Adrenal gland (tissue), 9 donors: ENCODE measurements at regions not wholly inside any gene's neighbourhood (a gene's known extent, or its start where the extent isn't known, plus 50 kb on each side); places are given as distances from the start of the nearest gene placed in this dataset.

Experiments used
- DNase-seq, 7 donors: peaks; one replicate each; pipeline ENCODE4 v3.0.0-alpha.2; 2019 to 2020
- H3K27ac ChIP-seq, 5 donors: fragments of 200-600 bp; sonication (generic) in 4 of 5; 1 replicate in 3 of 5; 2 replicates in 2 of 5; pipeline versions ENCODE4 v1.5.1 to v1.8.0; 2016 to 2020; ENCODE audit warnings: mild to moderate bottlenecking in 1 of 5
- H3K27me3 ChIP-seq: fragments of 200-600 bp; 2 replicates; pipeline ENCODE4 v1.8.0; 2021
- H3K36me3 ChIP-seq, 2 donors: fragments of 200-600 bp; replicated peaks in 1 of 2; 1 replicate in 1 of 2; 2 replicates in 1 of 2; pipeline versions ENCODE4 v1.5.1 to v1.8.0; 2018 to 2022
- H3K4me1 ChIP-seq, 2 donors: fragments of 200-600 bp; replicated peaks in 1 of 2; 1 replicate in 1 of 2; 2 replicates in 1 of 2; pipeline versions ENCODE4 v1.5.1 to v1.8.0; 2018 to 2021
- H3K4me3 ChIP-seq, 4 donors: fragments of 200-600 bp; sonication (generic) in 3 of 4; one replicate each; pipeline ENCODE4 v1.5.1; 2016 to 2018
- H3K9me3 ChIP-seq, 3 donors: fragments of 200-600 bp; sonication (generic) in 1 of 3; replicated peaks in 1 of 3; 1 replicate in 2 of 3; 2 replicates in 1 of 3; pipeline versions ENCODE4 v1.5.1 to v1.8.0; 2016 to 2021
- POLR2A ChIP-seq, 2 donors: fragments of 450-650 bp; IDR thresholded peaks; one replicate each; pipeline ENCODE4 v1.6.1; 2017; ENCODE audit warnings: antibody characterized with exemption in 2 of 2, mild to moderate bottlenecking in 2 of 2, moderate library complexity in 1 of 2
- WGBS, 4 donors: extraction: QIAGEN DNeasy Blood & Tissue Kit in 2 of 4; methylation state at CpG; one replicate each; pipeline versions ENCODE4 v1.1.5 to v1.1.7; 2013 to 2017; 5-methylcytosine and 5-hydroxymethylcytosine counted together
- intact Hi-C, 2 donors: fragments of 100-400 bp; cut with DNase I; formaldehyde crosslinking; loops; one replicate each; pipeline versions ENCODE4 v1.14.1 to v1.15.0; 2022 to 2023
- TF ChIP-seq, protein P1 (sequence below), 6 experiments: fragments of 450-650 bp in 4 of 6; fragments of 200-600 bp in 2 of 6; sonication (generic) in 1 of 6; IDR thresholded peaks; 1 replicate in 5 of 6; 2 replicates in 1 of 6; pipeline versions ENCODE4 v1.5.1 to v1.8.0; 2016 to 2021; ENCODE audit warnings: antibody characterized with exemption in 6 of 6, mild to moderate bottlenecking in 2 of 6, moderate library complexity in 1 of 6
- donor health status: healthy with polysubstance abuse.
- donor health status: Bipolar disorder and iron deficiency.
- donor health status: DM: yes; HTN: yes; CAD: no.
- donor health status: DM: no; HTN: no; CAD: no.
- donor health status: DM: no; HTN: no; CAD: no.

DNA sequence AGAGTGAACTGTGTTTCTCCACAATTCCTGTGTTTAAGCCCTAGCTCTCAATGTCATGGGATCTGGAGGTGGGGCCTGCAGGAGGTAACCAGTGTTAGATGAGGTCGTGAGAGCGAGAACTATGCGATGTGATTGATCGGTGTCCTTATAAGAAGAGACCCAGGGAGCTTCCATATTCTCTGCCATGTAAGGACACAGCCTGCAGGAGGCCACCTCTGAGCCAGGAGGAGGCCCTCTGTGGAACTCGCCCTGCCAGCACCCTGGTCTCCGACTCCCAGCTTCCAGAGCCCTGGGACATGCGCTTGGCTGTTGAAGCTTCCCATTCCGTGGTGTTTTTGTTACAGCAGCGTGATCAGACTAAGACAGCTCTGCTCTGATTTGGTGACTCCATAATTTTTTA, 255.4 kb downstream of the IRX2 start:
- Histone ChIP-seq H3K36me3 (no peaks in the 10 kb centered on the region), H3K27me3 (no peaks in the 10 kb centered on the region), H3K4me3 (no peak overlapping the region), H3K27ac (no peak overlapping the region), H3K4me1 (no peaks in the 10 kb centered on the region), H3K9me3 (no peaks in the 10 kb centered on the region)
- no peak for DNase-seq
- intact Hi-C loops: no loop called here
- 84 to 90% (median 86%) methylated on average over 9 of the region's 9 CpGs for WGBS, 4 donors
- no peak for TF ChIP-seq POLR2A (IDR thresholded peaks at IDR 0.05)
- TF ChIP-seq, protein P1, sequence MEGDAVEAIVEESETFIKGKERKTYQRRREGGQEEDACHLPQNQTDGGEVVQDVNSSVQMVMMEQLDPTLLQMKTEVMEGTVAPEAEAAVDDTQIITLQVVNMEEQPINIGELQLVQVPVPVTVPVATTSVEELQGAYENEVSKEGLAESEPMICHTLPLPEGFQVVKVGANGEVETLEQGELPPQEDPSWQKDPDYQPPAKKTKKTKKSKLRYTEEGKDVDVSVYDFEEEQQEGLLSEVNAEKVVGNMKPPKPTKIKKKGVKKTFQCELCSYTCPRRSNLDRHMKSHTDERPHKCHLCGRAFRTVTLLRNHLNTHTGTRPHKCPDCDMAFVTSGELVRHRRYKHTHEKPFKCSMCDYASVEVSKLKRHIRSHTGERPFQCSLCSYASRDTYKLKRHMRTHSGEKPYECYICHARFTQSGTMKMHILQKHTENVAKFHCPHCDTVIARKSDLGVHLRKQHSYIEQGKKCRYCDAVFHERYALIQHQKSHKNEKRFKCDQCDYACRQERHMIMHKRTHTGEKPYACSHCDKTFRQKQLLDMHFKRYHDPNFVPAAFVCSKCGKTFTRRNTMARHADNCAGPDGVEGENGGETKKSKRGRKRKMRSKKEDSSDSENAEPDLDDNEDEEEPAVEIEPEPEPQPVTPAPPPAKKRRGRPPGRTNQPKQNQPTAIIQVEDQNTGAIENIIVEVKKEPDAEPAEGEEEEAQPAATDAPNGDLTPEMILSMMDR (IDR thresholded peaks at IDR 0.05): no peak

DNA sequence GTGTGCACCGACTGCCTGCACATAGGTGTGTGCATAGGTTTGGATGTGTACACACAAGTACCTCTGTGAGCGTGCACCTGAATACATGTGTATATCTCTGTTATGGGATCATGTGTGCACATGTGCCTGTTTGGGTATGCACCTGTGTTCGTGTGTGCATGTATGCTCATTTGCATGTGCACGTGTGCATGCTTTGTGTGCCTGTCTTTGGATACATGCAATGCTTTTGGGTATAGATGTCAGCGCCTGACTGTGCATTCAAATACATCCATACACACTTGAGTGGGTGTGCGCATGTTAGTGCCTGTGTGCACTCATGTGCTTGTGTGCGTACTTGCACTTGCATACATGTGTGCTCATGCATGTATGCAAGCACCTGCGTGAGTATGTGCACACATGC, 258.1 kb downstream of the IRX2 start:
- Histone ChIP-seq H3K4me3 (no peak overlapping the region), H3K9me3 (no peaks in the 10 kb centered on the region), H3K36me3 (no peaks in the 10 kb centered on the region), H3K4me1 (no peaks in the 10 kb centered on the region), H3K27ac (no peak overlapping the region), H3K27me3 (no peaks in the 10 kb centered on the region)
- 71 to 91% (median 86%) methylated on average over 6 to 8 of the region's 8 CpGs for WGBS, 4 donors
- no peak for TF ChIP-seq POLR2A (IDR thresholded peaks at IDR 0.05)
- TF ChIP-seq, protein P1 (IDR thresholded peaks at IDR 0.05): no peak
- DNase-seq: no peak
- intact Hi-C loops: no loop called here

DNA sequence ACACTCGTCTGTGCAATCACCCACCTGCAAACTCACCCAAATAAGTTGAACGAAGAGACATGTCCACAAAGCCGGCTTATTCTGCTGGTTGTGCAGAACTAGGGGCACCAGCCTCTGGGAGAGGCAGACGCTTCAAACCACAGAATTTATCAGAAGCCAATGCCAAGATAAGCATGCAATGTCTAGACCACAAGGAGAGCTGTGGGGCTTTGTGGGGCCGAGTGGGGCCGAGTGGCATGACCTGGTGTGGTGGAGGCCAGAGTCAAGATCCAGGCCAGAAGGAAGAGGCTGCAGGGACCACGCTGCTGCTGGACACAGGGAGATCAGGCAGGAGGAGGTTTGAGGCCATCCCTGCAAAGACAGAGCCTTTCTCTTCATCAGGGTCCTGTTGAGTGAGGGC, 259.0 kb downstream of the IRX2 start:
- no peaks in the 10 kb centered on the region for H3K4me1 ChIP-seq
- H3K36me3 ChIP-seq: no peaks in the 10 kb centered on the region
- no peak for TF ChIP-seq POLR2A (IDR thresholded peaks at IDR 0.05)
- TF ChIP-seq, protein P1 (IDR thresholded peaks at IDR 0.05): no peak
- intact Hi-C loops: no loop called here
- H3K4me3 ChIP-seq: no peak overlapping the region
- no peaks in the 10 kb centered on the region for H3K27me3 ChIP-seq
- 33 to 85% (median 58%) methylated on average over 3 to 7 of the region's 7 CpGs for WGBS, 4 donors
- no peaks in the 10 kb centered on the region for H3K9me3 ChIP-seq
- no peak for DNase-seq
- no peak overlapping the region for H3K27ac ChIP-seq

DNA sequence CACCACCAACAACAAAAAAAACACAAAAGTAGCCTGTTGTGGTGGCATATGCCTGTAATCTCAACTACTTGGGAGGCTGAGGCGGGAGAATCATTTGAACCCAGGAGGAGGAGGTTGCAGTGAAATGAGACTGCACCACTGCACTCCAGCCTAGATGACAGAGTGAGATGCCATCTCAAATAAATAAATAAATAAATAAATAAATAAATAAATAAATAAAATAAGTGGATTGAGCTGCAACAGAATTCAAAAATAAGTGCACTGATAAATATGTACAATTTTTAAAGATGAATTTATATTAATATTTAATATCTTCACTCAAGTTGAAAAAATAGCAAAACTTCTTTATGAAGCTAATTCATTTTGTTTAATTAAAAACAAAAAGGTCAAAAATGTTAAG, 259.6 kb downstream of the IRX2 start:
- no peak for DNase-seq
- 89 to 100% (median 96%) methylated on average over 1 of the region's 1 CpG for WGBS, 4 donors
- H3K9me3 ChIP-seq: no peaks in the 10 kb centered on the region

More for the DNA sequence above, 259.6 kb downstream of the IRX2 start:
- H3K36me3 ChIP-seq: no peaks in the 10 kb centered on the region
- no peaks in the 10 kb centered on the region for H3K4me1 ChIP-seq
- H3K4me3 ChIP-seq: no peak overlapping the region
- TF ChIP-seq, protein P1 (IDR thresholded peaks at IDR 0.05): no peak
- TF ChIP-seq POLR2A (IDR thresholded peaks at IDR 0.05): no peak
- no peaks in the 10 kb centered on the region for H3K27me3 ChIP-seq
- intact Hi-C loops: no loop called here
- no peak overlapping the region for H3K27ac ChIP-seq
